HAP-1 (cell line): ENCODE measurements at regions not wholly inside any gene's neighbourhood (a gene's known extent, or its start where the extent isn't known, plus 50 kb on each side); places are given as distances from the start of the nearest gene placed in this dataset.
"Not testable (repeated sequence)": the region's sequence is repeated elsewhere in the genome, so short reads cannot be mapped to it uniquely, and the experiment has no call there.

Experiments
- DNase-seq, 2 experiments: peaks; one replicate each; pipeline ENCODE4 v3.0.0-alpha.2; 2016 to 2020; ENCODE audit warnings: low spot score in 2 of 2
- H3K27me3 ChIP-seq: fragments of 250-450 bp; sonication (Bioruptor Pico); 2 replicates; pipeline ENCODE4 v1.5.1; 2020; ENCODE audit warnings: low read depth, mild to moderate bottlenecking, moderate library complexity
- H3K36me3 ChIP-seq: fragments of 250-450 bp; sonication (Bioruptor Pico); replicated peaks from 2 replicates; pipeline ENCODE4 v1.5.1; 2020; ENCODE audit warnings: mild to moderate bottlenecking
- H3K4me1 ChIP-seq: fragments of 250-450 bp; sonication (Bioruptor Pico); 2 replicates; pipeline ENCODE4 v1.5.1; 2020; ENCODE audit warnings: mild to moderate bottlenecking
- H3K4me3 ChIP-seq: fragments of 250-450 bp; sonication (Bioruptor Pico); 2 replicates; pipeline ENCODE4 v1.5.1; 2020; ENCODE audit warnings: mild to moderate bottlenecking, moderate library complexity
- H3K9me3 ChIP-seq: fragments of 250-450 bp; sonication (Bioruptor Pico); 2 replicates; pipeline ENCODE4 v1.5.1; 2020; ENCODE audit warnings: mild to moderate bottlenecking, moderate library complexity
- in situ Hi-C: fragments of 300-500 bp; cut with MboI; formaldehyde crosslinking; loops from 3 replicates; pipeline ENCODE4 v1.14.3; 2020; ENCODE audit warnings: low sequenced_read_pairs, inconsistent platforms, mixed read lengths

DNA sequence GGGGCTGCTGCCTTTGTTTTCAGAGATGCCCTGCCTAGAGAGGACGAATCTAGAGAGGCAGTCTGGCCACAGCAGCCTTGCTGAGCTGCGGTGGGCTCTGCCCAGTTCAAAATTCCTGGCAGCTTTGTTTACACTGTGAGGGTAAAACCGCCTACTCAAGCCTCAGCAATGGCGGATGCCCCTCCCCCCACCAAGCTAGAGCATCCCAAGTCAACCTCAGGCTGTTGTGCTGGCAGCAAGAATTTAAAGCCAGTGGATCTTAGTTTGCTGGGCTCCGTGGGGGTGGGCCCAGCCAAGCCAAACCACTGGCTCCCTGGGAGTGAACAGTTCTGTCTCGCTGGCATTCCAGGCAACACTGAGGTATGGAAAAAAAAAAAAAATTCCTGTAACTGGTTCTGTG, 970.9 kb downstream of the TBC1D32 start:
- no peak for DNase-seq
- Histone ChIP-seq H3K4me3 (no peak overlapping the region), H3K4me1 (no peaks in the 10 kb centered on the region), H3K27me3 (no peaks in the 10 kb centered on the region), H3K9me3 (no peaks in the 10 kb centered on the region), H3K36me3 (no peaks in the 10 kb centered on the region)
- in situ Hi-C loops = no loop called here

- in situ Hi-C loops, H3K9me3 ChIP-seq, DNase-seq: not testable (repeated sequence)
Measured at GRCh38 chr6:120358535-120358934, 975.7 kb downstream of the TBC1D32 start.

GRCh38 chr6:120357447-120357846, 976.8 kb downstream of the TBC1D32 start:
- Histone ChIP-seq H3K4me3 (no peak overlapping the region), H3K27me3 (no peaks in the 10 kb centered on the region), H3K36me3 (no peaks in the 10 kb centered on the region), H3K4me1 (no peaks in the 10 kb centered on the region), H3K9me3 (no peaks in the 10 kb centered on the region)
- DNase-seq = no peak
- in situ Hi-C loops = no loop called here

More at GRCh38 chr6:120358535-120358934, 975.7 kb downstream of the TBC1D32 start:
- H3K27me3 ChIP-seq, H3K4me3 ChIP-seq, H3K36me3 ChIP-seq, H3K4me1 ChIP-seq: not testable (repeated sequence)

DNA sequence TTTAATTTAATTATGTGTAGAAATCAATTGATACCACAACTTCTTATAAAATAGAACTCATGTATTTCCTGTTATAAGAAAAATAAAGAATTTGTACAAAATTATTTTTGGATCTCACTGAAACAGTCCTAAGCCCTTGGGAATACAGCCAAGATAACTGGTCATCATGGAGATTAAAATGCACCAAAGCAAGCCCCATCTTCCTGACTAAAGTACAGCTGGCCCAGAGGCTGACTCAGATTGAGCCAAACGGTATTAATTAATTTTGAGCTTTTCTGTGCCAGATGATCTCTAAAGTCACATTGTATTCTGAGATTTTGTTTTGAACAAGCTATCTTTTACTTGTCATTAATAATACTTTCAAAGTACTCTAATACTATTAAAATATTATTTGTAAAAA, 978.5 kb downstream of the TBC1D32 start:
- in situ Hi-C loops = no loop called here
- no peaks in the 10 kb centered on the region for H3K9me3 ChIP-seq
- H3K36me3 ChIP-seq = no peaks in the 10 kb centered on the region
- no peaks in the 10 kb centered on the region for H3K27me3 ChIP-seq
- no peak for DNase-seq
- H3K4me1 ChIP-seq = no peaks in the 10 kb centered on the region
- no peak overlapping the region for H3K4me3 ChIP-seq

DNA sequence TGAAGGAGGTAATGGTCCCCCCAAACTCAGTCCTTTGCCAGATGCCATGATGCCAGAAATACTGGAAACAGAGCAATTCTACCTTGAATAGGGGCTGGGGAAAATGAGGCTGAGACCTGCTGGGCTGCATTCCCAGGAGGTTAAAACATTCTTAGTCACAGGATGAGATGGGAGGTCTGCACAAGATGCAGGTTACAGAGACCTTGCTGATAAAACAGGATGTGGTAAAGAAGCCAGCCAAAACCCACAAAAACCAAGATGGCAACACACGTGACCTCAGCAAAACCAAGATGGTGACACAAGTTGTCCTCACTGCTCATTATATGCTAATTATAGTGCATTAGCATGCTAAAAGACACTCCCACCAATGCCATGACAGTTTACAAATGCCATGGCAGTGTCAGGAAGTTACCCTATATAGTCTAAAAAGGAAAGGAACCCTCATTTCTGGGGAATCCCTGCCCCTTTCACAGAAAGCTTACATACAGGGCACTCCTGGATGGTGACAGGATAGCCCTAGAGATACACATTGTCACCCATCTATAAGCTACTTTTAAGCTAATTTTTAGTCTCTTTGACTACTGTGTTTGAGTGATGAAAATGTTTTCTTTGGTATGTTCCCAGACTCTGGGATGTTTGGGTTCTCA, 979.7 kb downstream of the TBC1D32 start:
- no peak for DNase-seq

GRCh38 chr6:120352491-120352890, 981.8 kb downstream of the TBC1D32 start:
- H3K9me3 ChIP-seq = no peaks in the 10 kb centered on the region
- no peak overlapping the region for H3K4me3 ChIP-seq
- in situ Hi-C loops = no loop called here
- no peak for DNase-seq
- no peaks in the 10 kb centered on the region for H3K4me1 ChIP-seq
- H3K36me3 ChIP-seq = no peaks in the 10 kb centered on the region
- no peaks in the 10 kb centered on the region for H3K27me3 ChIP-seq

More for the DNA sequence above, 979.7 kb downstream of the TBC1D32 start:
- no peaks in the 10 kb centered on the region for H3K9me3 ChIP-seq
- H3K4me1 ChIP-seq = no peaks in the 10 kb centered on the region
- H3K36me3 ChIP-seq = no peaks in the 10 kb centered on the region
- no peak overlapping the region for H3K4me3 ChIP-seq
- no peaks in the 10 kb centered on the region for H3K27me3 ChIP-seq
- in situ Hi-C loops = no loop called here

DNA sequence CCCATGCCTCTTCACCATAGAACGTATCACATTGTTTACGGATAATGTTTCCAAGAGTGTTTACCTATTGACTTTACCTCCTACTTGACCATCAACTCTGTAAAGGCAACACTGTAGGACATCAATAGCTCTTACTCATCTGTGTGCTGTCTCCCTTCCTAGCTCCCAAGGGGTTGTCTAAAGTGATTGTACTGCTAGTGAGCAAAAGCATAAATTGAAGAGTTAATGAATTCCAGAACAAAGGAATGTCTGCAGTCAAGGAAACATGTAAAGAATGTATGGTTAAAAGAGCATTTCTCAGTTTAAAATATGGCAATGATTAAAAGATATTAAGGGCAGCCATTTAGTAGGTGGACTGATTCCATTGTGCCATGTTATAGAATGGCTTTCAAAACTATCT, 985.4 kb downstream of the TBC1D32 start:
- Histone ChIP-seq H3K4me1 (no peaks in the 10 kb centered on the region), H3K27me3 (no peaks in the 10 kb centered on the region), H3K9me3 (no peaks in the 10 kb centered on the region), H3K4me3 (no peak overlapping the region), H3K36me3 (no peaks in the 10 kb centered on the region)
- no peak for DNase-seq
- in situ Hi-C loops = no loop called here

- in situ Hi-C loops = no loop called here
- DNase-seq = no peak
- H3K4me3 ChIP-seq = no peak overlapping the region
- H3K9me3 ChIP-seq = no peaks in the 10 kb centered on the region
- H3K27me3 ChIP-seq = no peaks in the 10 kb centered on the region
- H3K36me3 ChIP-seq = no peaks in the 10 kb centered on the region
- H3K4me1 ChIP-seq = no peaks in the 10 kb centered on the region
Measured at GRCh38 chr6:120328521-120328920, 979.0 kb upstream of the MAN1A1 start.

DNA sequence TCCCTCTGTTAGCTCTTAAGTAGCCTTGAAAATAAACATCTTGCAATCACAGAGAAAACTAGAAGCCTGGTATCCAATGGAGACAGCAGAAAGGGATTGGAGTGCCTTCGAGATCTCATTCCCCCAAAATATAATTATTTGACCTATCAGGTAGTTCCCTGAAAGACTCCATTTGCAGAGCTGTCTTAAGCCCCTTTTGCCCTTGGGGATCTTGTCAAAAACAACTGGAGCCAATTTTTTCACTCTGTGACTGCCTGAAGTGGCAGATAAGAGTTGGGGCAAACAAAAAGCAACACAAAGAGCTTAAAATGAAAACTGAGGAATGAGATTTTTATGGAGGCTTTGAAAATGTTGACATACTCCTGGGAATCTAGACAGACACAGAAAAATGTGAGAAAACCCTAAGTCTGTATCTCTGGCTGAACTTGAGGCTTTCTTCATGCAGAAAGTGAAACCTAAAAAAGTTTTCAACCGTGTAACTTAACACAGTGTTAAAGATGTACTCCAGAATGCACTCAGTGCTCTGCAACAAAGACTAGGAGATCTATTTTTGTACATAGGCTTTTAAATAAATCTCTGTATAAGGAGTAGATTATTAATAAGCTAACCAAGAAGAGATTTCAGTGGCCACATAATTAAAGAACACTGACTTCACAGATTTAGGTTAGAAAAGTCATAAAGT, 971.1 kb upstream of the MAN1A1 start:
- Histone ChIP-seq H3K27me3 (no peaks in the 10 kb centered on the region), H3K4me1 (no peaks in the 10 kb centered on the region), H3K36me3 (no peaks in the 10 kb centered on the region), H3K4me3 (no peak overlapping the region), H3K9me3 (no peaks in the 10 kb centered on the region)
- in situ Hi-C loops = no loop called here
- no peak for DNase-seq

DNA sequence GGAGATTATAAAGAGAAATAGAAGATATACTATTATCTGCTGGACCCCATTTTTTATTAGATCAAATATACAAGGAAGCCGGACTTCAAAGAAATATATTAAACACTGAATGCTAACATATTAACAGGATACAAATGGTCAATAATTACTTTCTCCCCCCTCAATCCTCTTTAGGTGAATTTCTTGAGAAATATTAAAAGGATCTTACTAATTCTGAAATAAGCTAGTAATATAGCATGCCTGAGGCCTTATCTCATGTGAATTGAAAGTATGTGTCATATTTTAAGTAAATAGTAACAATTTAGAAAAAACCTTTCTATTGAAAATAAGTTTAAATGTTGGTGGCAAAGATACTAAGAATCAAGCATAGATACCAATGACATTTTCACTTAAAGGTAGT, 954.7 kb upstream of the MAN1A1 start:
- no peak for DNase-seq
- in situ Hi-C loops = no loop called here

GRCh38 chr6:120303527-120303926, 954.0 kb upstream of the MAN1A1 start:
- H3K4me1 ChIP-seq = no peaks in the 10 kb centered on the region
- no peaks in the 10 kb centered on the region for H3K9me3 ChIP-seq
- H3K4me3 ChIP-seq = no peak overlapping the region
- peaks cover 5% of the 10 kb centered on the region; the same call in 1 of the 2 replicates for H3K27me3 ChIP-seq
- no peak for DNase-seq
- no peaks in the 10 kb centered on the region for H3K36me3 ChIP-seq
- in situ Hi-C loops = no loop called here

More for the DNA sequence above, 954.7 kb upstream of the MAN1A1 start:
- H3K4me1 ChIP-seq = no peaks in the 10 kb centered on the region
- no peaks in the 10 kb centered on the region for H3K9me3 ChIP-seq
- H3K36me3 ChIP-seq = no peaks in the 10 kb centered on the region
- peaks cover 5% of the 10 kb centered on the region; the same call in 1 of the 2 replicates for H3K27me3 ChIP-seq
- H3K4me3 ChIP-seq = no peak overlapping the region

GRCh38 chr6:120302041-120302440, 952.5 kb upstream of the MAN1A1 start:
- Histone ChIP-seq H3K9me3 (no peaks in the 10 kb centered on the region), H3K27me3 (no peaks in the 10 kb centered on the region), H3K4me1 (no peaks in the 10 kb centered on the region), H3K36me3 (no peaks in the 10 kb centered on the region), H3K4me3 (no peak overlapping the region)
- in situ Hi-C loops = no loop called here
- no peak for DNase-seq

DNA sequence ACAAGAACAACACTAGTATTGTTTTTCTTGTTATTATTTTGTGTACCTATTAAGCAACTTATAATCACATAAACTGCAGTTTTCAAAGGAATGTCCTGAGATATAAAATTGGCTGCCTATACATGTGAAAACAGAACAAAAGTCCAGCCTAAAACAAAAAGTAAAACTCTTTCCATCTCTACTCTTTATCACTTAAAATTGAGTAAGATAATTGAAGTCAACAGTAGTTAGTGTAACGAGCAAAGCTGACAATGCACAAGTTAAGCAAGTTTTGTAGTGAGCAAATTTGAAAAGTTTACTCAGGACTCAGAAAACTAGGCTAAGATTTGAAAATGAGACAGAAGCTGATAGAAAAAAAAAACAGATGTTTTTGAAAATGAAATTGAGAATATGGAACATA, 941.4 kb upstream of the MAN1A1 start:
- H3K4me3 ChIP-seq = no peak overlapping the region
- DNase-seq = no peak
- no peaks in the 10 kb centered on the region for H3K36me3 ChIP-seq
- H3K27me3 ChIP-seq = no peaks in the 10 kb centered on the region
- no peaks in the 10 kb centered on the region for H3K4me1 ChIP-seq
- no peaks in the 10 kb centered on the region for H3K9me3 ChIP-seq
- in situ Hi-C loops = no loop called here

DNA sequence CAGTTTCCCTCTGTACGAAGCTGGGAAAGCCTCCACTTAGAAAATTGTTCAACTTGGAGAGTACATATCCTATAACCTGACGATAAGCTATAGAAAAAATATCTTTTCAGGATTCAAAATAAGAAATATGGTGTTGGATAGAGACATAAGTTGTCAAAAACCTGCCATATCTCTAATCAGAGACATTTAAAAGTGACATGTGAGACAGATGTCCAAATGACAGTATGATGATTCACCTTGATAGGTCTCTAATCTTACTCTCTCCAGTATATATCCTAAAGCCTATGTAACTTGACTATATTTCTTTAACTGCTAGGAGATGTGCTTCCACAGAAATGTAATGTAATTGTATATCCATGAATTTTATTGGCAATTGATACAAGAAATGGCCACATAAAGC, 932.4 kb upstream of the MAN1A1 start:
- H3K27me3 ChIP-seq = no peaks in the 10 kb centered on the region
- in situ Hi-C loops = no loop called here
- no peaks in the 10 kb centered on the region for H3K36me3 ChIP-seq
- no peak overlapping the region for H3K4me3 ChIP-seq
- no peak for DNase-seq
- peaks cover 3% of the 10 kb centered on the region for H3K4me1 ChIP-seq
- no peaks in the 10 kb centered on the region for H3K9me3 ChIP-seq
